CD4-positive, alpha-beta T cell treated with Interleukin-21 for 1 hour (primary cell): ENCODE measurements at regions not wholly inside any gene's neighbourhood (a gene's known extent, or its start where the extent isn't known, plus 50 kb on each side); places are given as distances from the start of the nearest gene placed in this dataset.
"Not testable (repeated sequence)": the region's sequence is repeated elsewhere in the genome, so short reads cannot be mapped to it uniquely, and the experiment has no call there.

Experiments used
- DNase-seq: peaks from one replicate; pipeline ENCODE4 v3.0.0-alpha.2; 2020

DNA sequence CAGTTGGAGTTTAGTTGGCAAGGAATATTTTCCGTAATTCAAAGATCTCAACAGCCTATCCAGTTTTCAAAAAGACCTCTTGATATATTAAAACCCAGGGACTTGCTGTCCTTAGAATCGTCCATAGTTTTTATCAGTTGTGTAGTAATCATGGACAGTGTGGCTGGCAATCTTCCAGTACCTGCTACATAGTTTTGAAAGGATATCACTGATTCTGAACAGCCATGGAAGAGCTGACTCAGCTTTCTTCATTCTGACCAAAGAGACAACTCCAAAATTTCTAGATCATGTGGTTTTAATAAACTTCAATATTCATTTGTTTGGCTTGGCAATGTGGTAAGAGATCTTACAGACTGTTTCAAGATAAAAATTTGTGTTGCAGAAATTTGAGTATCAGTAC, 616.7 kb downstream of the TDRD15 start:
- DNase-seq = no peak

DNA sequence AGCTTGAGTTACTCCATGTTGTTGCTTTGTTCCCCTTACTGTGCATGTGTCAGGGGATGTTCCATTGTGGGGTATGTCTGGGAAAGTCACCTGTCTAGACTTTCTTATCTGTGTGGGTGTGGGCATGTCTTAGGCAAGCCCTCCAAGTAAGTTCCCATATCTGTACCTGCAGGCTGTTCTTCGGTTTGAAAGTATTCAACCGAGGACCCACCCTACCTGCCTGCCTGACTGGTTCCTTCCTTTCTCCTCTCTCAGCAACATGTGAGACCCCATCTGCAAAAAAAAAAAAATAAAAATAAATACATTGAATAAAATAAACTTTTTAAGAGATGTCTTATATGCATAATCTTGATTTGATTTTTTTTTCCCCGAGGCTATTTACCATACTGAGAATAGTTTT, 622.7 kb downstream of the TDRD15 start:
- no peak for DNase-seq

DNA sequence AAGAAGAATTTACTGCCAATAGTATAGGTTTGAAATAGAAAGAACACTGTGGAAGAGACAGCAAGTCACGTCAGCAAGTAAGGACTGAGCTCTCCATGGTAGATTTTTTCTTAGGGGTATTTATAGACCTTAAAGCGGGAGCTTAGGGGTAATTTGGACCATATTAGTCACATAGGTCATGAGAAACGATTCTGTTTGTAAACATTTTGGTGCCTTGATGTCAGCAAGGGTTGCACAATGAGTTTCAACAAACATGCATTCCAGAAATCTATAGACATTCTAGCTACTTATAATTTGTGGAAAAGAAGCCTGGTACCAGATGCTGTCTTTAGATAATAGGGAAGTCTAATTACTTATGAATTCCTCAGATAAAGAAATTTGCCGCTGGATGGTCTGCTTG, 624.7 kb downstream of the TDRD15 start:
- no peak for DNase-seq

DNA sequence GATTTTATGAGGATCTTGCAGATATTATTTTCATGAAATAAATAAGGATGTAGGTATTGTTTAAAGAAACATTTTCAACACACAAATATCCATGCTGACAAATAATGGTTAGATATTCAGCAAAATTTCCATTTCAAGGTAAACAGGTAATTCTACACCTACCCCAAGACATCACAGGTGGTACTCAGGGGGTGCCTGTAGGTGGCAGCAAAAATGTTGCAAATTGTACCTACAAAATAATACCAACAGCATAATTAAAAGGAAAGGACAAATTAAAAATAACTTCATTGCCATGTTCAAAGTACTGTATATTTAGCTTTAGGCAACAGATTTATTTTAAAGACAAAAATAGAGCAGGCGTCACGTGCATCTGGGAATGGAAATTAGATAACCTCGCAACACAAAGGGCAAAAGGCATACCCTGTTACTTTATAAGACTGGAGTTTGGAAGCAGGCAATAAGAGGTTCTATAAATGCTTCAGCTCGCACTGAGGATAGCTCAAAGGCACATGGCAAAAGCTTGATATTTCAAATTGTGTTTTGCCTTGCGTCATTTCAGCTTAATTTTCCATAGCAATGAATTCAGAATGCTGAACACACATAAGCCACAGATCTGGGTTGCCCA, 630.5 kb downstream of the TDRD15 start:
- DNase-seq = no peak

DNA sequence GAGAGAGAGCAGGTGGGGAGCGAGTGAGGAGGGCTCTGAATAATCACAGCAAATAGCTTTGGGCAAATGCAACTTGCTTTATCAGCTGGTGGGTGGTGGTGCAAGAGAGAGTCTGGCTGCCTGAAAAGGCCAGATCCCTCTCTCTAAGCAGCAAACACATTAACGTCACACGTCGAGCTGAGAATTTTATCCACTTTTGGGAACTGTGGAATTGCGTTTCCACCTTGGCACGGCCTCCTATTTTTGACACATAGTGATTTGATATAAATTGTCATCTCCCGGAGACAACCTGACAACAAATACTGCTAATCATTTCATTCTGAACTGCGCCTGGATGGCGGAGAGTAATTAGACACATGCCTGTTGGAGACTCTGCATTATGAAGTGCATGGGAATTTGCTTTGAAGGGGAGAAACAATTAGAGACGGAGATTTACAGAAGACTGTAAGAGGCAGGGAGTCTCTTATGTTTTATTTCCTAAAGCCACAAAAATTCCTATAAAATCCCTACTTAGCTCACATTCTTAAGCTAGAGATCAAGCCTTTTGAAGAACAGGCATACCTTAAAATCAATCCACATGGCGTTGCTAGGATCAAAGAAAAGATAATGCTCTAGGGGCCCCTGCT, 634.1 kb downstream of the TDRD15 start:
- DNase-seq = no peak

DNA sequence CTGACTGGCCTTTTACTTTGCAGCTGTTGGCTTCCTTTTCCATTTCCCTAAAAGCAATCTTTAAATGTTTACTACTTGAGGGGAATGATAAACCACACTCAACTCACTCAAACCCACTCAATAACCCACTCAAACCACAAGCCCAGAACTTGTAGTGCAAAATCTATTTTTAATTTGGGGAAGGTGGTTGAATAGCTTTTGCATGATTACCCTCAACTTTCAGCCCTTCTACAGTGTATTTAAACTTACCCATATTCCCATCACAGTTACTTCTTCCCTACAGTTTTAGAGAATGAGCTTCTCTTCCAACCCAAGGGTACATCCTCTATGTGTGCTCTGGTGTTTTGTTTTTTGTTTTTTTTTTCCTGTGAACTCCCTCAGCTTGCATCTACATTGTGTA, 636.1 kb downstream of the TDRD15 start:
- no peak for DNase-seq

DNA sequence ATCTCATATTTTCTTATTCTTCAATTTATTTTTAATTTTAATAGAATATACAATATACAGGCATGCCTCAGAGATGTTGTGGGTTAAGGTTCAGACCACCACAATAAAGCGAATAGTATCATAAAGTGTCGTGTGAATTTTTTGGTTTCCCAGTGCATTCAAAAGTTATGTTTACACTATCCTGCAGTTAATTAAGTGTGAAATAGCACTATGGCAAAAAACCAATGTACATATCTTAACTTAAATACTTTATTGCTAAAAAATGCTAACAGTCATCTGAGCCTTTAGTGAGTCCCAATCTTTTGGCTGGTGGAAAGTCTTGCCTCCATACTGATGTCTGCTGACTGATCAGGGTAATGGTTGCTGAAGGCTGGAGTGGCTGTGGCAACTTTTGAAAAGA, 637.6 kb downstream of the TDRD15 start:
- no peak for DNase-seq

DNA sequence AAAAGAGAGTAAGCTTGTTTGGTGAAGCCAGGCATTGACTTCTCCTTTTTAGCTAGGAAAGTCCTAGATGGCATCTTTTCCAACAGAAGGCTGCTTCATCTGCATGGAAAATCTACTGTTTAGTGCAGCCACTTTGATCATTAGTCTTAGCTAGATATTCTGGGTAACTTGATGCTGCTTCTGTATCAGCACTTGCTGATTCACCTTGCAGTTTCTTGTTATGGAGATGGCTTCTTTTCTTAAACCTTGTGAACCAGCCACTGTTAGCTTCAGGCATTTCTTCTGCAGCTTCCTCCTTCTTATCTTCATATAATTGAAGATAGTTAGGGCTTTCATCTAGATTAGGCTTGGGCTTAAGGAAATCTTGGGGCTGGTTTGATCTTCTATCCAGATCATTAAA, 639.7 kb downstream of the TDRD15 start:
- no peak for DNase-seq

DNA sequence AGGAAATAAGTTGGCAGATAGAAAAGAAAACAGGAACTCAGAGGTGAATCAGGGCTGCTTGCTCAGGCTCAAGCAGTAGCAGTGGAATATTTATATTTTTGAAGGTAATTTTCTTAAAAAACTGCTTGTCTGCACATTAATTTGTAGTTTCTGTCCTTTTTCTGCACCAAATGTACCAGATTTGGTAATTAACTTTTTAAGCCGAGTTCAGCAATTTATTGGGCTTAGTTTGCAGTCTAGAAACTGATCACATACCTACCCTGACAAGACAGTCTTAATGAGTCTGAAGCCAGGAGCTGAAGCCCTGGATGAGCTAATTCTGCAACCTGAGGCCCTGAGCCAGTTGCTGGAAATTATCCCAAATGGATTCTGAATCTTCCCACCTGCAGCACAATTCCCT, 647.0 kb downstream of the TDRD15 start:
- no peak for DNase-seq

DNA sequence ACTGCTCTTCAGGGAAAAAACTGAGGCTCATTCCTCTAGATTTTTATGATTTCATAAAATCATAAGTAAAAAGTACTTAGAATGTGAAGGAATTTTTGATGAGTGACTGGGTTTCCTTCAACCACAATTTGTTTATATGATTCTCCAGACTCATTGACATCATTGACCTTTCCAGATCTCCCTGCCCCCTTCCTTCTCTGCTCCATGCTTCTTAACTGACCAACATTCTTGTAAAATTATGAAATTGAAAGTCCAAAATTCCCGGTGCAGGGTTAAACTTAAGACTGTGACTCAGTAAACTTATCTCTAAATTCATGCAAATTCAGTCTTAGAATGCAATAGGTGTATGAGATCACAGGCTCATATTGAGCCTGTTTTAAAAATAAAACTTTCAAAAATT, 648.9 kb downstream of the TDRD15 start:
- no peak for DNase-seq

DNA sequence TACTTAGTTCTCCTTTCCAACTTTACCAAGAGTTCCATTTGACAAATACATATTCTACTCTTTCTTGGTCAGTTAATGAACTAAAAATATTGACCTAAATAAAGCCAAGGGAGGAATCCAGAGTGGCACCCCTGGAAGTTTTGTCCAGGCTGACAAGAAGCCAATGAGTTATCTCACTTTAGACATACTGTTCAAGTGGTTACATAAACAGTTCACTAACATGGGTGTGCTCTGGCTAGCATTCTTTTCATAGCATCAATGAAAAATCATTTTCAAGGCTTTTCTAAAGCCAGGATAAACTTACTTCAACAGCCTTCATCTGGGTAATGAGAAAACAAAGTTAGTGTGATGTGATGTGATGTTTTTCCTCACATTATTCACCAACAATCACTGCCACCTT, 649.4 kb downstream of the TDRD15 start:
- DNase-seq = no peak

DNA sequence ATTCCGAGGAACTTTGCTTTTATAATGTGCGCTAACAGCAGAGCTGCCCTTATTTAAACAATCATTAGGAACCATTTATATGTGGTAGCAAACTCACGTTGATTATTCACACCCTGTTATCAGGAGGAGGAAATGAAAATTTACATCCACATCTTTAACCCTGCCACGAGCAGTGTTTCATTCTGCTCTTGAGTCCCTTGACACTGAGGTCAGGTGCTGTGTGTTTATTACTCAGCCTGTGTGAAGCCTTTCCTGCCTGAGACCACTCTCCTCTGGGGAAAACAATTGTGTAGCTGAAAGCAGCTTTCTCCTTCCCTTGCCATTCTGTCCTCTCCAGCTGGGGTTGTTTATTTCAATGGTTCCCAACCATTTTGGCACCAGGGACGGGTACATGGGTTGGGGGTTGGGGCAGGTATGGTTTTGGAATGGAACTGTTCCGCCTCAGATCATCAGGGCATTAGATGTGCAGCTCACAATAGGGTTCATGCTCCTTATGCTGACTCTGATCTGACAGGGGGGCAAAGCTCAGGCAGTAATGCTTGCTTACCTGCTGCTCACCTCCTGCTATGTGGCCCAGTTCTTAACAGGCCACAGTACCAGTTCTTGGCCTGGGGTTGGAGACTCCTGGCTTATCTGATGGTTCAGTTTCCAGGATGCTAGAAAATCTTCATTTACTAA, 651.1 kb downstream of the TDRD15 start:
- DNase-seq = no peak

DNA sequence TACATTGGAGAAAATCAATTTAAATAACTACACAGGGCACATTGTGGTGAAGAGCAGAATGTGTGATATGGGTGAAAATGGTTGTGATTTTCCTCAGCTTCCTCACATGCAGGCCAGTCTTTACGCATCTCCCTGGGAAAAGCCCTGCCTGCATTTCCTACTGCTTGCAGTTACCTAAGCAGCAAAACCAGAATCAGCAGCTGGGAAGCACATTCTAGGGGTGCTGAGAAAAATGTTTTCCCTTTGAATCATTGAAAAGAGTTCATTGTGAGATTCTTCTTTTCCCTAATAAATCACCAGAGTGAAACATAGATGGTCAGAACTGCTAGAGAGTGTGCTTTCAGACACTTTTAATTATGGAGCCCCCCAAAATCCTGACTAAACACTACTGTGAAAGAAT, 656.0 kb downstream of the TDRD15 start:
- no peak for DNase-seq

DNA sequence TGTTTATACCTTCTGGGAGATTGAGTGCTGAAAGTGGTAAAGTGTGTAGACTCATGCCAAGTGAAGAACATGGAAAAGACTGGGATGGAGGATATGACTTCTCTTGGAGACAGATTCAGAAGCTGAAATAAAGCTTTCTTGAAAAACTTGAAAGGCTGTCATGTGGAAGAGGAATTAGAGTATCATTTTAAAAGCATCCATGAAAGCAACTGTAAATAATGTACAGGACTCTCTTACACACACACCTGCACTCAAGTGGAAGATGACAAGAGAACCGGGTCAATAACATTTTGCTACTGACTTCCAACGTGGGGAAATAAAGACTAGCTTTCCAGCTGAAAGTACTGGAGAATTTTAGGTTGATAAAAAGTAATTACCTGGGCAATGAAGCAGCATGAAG, 658.2 kb downstream of the TDRD15 start:
- DNase-seq = no peak

DNA sequence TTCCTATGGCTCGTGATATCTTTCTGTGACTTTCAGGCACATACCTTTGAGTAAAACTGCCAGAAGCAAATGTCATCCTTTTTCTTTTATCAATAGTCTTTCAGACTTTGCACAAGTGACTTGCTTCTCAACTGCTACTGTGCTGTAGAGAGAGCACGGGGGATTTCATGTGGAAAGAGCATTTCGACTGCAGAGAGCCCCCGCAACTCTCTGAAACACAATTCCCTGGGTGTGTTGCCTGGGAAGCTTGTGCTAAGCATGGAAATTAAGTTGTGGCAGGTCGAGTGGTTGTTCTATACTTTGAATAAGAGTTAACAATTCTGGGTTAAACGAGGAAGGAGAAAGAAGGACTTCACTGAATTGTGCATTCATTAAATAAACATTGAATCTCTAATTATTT, 659.1 kb downstream of the TDRD15 start:
- DNase-seq = no peak

DNA sequence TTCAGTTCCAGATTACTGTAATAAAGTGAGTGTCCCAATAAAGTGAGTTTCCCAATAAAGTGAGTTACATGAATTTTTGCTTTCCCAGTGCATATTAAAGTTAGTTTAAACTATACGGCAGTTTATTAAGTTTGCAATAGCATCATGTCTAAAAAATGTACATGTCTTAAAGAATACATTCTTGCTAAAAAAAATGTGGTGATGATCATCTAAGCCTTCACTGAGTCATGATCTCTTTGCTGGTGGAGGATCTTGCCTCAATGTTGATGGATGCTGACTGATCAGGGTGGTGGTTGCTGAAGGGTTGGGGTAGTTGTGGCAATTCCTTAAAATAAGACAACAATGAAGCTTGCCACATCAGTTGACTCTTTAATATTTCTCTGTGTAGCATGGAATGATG, 664.2 kb downstream of the TDRD15 start:
- no peak for DNase-seq

DNA sequence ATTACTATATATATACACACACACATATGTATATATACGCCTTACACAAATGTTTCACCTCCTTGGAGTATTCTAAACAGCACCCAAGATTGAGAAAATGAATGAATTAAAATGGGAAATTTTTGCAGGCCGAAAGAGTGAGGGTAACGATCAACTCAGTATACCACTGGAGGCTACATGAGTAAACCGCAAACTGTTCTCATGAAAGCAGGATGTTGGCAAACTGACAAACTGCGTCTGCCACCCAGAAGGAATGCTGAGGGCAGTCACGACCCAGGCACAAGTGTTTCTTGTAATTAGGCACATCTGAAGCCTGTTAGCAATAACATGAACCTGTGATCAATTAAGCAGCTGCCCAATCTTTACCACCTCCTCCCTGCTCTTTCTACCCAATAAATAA, 666.5 kb downstream of the TDRD15 start:
- DNase-seq = not testable (repeated sequence)

DNA sequence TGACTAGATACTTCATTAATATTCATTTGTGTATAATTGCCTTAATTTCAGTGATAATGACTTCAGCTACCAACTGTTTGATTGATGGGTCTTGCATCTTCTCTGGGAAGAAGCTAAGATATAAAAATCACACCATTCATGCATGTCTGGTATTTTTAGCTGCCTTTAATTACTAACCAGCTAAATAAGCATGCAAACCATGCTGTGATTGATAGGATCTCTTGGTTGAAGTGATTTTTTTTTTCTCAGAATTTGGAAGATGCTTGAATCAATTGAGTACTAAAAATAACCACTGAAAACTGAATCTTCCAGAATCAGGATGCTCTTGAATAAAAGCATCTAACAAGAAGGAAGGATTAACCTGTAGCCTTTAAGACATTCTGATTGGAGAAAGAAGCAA, 668.8 kb downstream of the TDRD15 start:
- DNase-seq = no peak

DNA sequence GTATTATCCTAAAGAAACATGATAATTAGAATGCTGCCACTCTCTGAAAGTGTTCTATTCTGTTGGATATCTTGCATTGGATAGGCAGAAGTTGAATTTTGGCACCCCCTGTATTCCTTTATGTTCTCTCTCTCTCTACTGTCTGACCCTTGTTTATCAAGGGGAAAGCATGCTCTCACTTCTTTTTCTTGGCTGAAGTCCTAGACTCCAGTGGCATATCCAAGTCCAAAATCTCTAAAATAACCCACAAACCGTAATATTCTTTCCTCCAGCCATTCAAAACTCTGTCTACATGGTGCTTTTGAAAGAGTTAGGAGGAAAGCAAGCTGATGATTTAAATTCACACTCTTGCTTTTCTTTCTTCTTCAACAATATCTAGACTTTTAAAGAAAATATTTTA, 669.7 kb downstream of the TDRD15 start:
- DNase-seq = no peak

DNA sequence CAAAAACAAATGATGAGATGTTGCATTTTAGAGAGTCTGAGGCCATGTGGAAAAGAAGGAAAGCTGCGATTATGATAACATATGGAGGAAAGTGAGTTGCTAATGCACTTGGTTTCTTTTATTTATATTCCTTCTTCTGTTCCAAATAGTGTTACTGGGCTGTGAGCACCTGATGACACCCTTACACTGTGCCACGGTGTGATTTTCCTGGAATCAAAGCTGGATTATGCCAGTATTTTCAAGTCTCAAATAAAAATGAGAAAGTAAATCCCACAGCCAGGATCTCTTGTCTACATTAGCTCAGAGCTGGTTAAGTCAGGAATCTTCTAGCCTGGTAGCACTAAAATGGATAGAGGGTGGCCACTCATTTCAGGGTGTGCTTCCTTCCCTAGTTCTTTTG, 670.8 kb downstream of the TDRD15 start:
- no peak for DNase-seq

DNA sequence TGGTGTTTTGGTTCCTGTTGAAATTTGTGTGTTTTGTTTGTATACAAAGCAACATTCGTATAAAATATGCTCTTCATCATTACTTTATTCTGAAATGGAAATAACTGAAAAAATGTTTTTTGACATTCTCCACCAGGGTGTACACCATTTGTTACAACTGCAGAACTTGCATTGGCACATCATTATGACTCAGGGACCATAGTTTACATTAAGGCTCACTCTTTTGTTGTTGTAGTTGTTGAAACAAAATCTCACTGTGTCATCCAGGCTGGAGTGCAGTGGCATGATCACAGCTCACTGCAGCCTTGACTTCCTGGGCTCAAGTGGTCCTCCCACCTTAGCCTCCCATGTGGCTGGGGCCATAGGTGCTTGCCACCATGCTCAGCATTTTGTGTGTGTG, 676.6 kb downstream of the TDRD15 start:
- no peak for DNase-seq

DNA sequence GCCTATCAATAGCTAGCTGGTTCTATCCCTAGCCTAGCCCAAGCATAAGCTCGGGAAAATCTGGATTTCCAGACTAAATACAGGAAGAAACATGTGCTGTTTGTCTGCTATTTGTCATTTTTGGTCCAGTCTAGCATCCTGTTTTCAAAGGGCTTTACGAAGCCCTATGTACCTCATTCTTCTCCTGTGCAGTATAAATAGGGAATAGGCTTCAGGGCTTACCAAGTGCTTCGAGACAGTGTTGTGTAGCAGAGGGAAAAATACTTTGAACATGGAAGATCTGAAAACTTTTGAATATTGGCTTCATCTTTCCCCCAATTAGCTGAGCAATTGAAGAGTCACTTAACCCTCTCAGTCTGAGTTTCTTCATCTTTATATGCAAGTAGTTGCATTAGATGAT, 679.8 kb downstream of the TDRD15 start:
- DNase-seq = no peak

DNA sequence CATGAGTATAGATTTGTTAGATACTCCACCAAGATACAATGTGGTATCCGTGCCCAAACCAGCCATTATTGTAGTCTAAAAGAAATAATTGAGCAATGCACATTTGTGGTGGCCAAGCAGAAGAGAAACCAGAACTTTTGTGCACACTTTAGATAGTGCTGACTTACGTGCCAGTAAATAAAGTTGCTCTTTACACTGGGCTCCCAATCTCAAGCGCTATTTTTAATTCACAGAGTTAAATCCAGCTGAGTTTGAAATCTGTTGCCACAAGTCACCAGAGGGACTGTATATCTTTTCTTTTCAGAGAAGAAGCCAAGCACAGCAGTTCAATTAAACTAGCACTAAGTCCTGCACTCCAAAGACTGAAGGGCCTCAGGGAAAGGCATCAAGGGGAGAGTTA, 680.4 kb downstream of the TDRD15 start:
- no peak for DNase-seq

DNA sequence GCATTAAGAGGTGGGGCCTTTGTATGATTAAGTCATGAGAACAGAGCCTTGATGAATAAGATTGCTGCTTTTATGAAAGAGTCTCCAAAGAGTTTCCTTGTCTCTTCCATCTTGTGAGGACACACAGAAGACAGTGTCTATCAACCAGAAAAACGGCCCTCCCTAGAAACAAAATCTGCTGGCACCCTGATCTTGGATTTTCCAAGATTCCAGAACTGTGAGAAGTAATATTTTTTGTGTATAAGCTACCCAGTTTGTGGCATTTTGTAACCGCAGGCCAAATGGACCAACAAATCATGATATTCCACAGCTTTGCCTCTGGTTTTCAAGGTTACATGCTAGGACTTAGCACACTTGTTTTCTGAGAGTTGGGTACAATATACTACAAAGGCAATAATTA, 687.8 kb downstream of the TDRD15 start:
- DNase-seq = no peak

DNA sequence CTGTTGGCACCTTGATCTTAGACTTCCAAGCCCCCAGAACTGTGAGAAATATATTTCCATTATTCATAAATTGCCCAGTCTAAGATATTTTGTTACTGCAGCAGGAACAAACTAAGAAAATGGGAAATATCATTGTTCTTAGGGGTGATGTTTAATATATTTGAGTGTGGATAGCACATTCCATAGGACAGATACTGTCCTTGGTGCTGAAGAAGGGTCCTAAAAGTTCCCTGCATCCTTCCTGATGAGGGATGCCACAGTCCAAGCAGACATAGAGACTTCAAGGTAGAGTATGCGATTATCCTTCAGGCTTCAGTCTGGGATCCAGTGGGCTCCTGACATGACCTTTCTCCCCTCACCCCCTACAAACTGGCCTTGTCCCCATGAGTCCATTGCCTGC, 689.0 kb downstream of the TDRD15 start:
- no peak for DNase-seq
